Neutrophil (primary cell): ENCODE measurements at regions not wholly inside any gene's neighbourhood (a gene's known extent, or its start where the extent isn't known, plus 50 kb on each side); places are given as distances from the start of the nearest gene placed in this dataset.

Experiments used
- H3K27ac ChIP-seq: fragments of 200-600 bp; sonication (generic); 2 replicates; pipeline ENCODE4 v1.5.1; 2016; ENCODE audit warnings: mild to moderate bottlenecking, moderate library complexity
- H3K27me3 ChIP-seq: fragments of 200-600 bp; sonication (generic); 2 replicates; pipeline ENCODE4 v1.6.0; 2016; ENCODE audit warnings: mild to moderate bottlenecking
- H3K36me3 ChIP-seq: fragments of 200-600 bp; sonication (generic); 2 replicates; pipeline ENCODE4 v1.5.1; 2017
- H3K4me1 ChIP-seq, 2 experiments: fragments of 200-600 bp in 1 of 2; sonication (generic) in 1 of 2; 1 replicate in 1 of 2; 2 replicates in 1 of 2; pipeline versions ENCODE4 v1.5.1 to v1.6.1; 2013 to 2016; ENCODE audit warnings: low read depth in 1 of 2, low read length in 1 of 2, mild to moderate bottlenecking in 1 of 2, moderate library complexity in 1 of 2; ENCODE audit not compliant: control insufficient read depth in 1 of 2, insufficient read depth in 1 of 2
- H3K4me3 ChIP-seq, 2 experiments: fragments of 200-600 bp in 1 of 2; sonication (generic) in 1 of 2; 1 replicate in 1 of 2; 2 replicates in 1 of 2; pipeline ENCODE4 v1.5.1; 2013 to 2016; ENCODE audit warnings: low read depth in 1 of 2, low read length in 1 of 2, mild to moderate bottlenecking in 1 of 2, moderate library complexity in 1 of 2
- H3K9me3 ChIP-seq: fragments of 200-600 bp; sonication (generic); 2 replicates; pipeline ENCODE4 v1.5.1; 2016
- CTCF ChIP-seq: fragments of 200-600 bp; sonication (generic); IDR thresholded peaks from 2 replicates; pipeline ENCODE4 v1.5.1; 2016; ENCODE audit warnings: antibody characterized with exemption

GRCh38 chrX:124274438-124275181, 57.9 kb upstream of the TEX13D start:
- H3K9me3 ChIP-seq = no peaks in the 10 kb centered on the region

GRCh38 chrX:124275182-124275894, 57.1 kb upstream of the TEX13D start:
- peaks cover 25 to 26% of the 10 kb centered on the region in 2 experiments for H3K4me1 ChIP-seq
- no peak overlapping the region for H3K27ac ChIP-seq
- H3K4me3 ChIP-seq = no peak overlapping the region
- no peaks in the 10 kb centered on the region for H3K9me3 ChIP-seq
- TF ChIP-seq CTCF = no peak
- H3K36me3 ChIP-seq = no peaks in the 10 kb centered on the region
- no peaks in the 10 kb centered on the region for H3K27me3 ChIP-seq

More at GRCh38 chrX:124274438-124275181, 57.9 kb upstream of the TEX13D start:
- Histone ChIP-seq H3K27me3 (no peaks in the 10 kb centered on the region), H3K4me1 (peaks cover 32 to 33% of the 10 kb centered on the region in 2 experiments), H3K36me3 (no peaks in the 10 kb centered on the region), H3K27ac (no peak overlapping the region), H3K4me3 (no peak overlapping the region)
- TF ChIP-seq CTCF = no peak

GRCh38 chrX:124280294-124280902, 52.1 kb upstream of the TEX13D start:
- no peaks in the 10 kb centered on the region for H3K36me3 ChIP-seq
- no peak overlapping the region for H3K27ac ChIP-seq
- TF ChIP-seq CTCF = no peak
- H3K4me1 ChIP-seq = no peaks in the 10 kb centered on the region
- H3K27me3 ChIP-seq = no peaks in the 10 kb centered on the region
- H3K9me3 ChIP-seq = no peaks in the 10 kb centered on the region
- H3K4me3 ChIP-seq = no peak overlapping the region

GRCh38 chrX:124282580-124282979, 49.9 kb upstream of the TEX13D start:
- no peak overlapping the region for H3K4me3 ChIP-seq
- H3K4me1 ChIP-seq = no peaks in the 10 kb centered on the region
- no peaks in the 10 kb centered on the region for H3K27me3 ChIP-seq
- no peaks in the 10 kb centered on the region for H3K36me3 ChIP-seq
- H3K9me3 ChIP-seq = no peaks in the 10 kb centered on the region
- H3K27ac ChIP-seq = no peak overlapping the region
- no peak for TF ChIP-seq CTCF
